GM23248 (cell line): ENCODE measurements at regions not wholly inside any gene's neighbourhood (a gene's known extent, or its start where the extent isn't known, plus 50 kb on each side); places are given as distances from the start of the nearest gene placed in this dataset.
"Not testable (repeated sequence)": the region's sequence is repeated elsewhere in the genome, so short reads cannot be mapped to it uniquely, and the experiment has no call there.

Experiments
- DNase-seq: peaks from one replicate; pipeline ENCODE4 v3.0.0-alpha.2; 2015
- H2AFZ ChIP-seq: fragments of 200-600 bp; sonication (generic); 2 replicates; pipeline ENCODE4 v1.6.1; 2016; ENCODE audit warnings: antibody characterized with exemption
- H3F3A ChIP-seq: fragments of 200-600 bp; sonication (generic); 2 replicates; pipeline ENCODE4 v1.6.1; 2016; ENCODE audit warnings: mild to moderate bottlenecking, antibody characterized with exemption, mixed run types; ENCODE audit not compliant: insufficient read depth
- H3K27ac ChIP-seq: fragments of 200-600 bp; sonication (generic); 2 replicates; pipeline ENCODE4 v1.5.1; 2016; ENCODE audit warnings: mild to moderate bottlenecking
- H3K27me3 ChIP-seq: fragments of 200-600 bp; sonication (generic); replicated peaks from 2 replicates; pipeline ENCODE4 v1.6.1; 2016; ENCODE audit warnings: mild to moderate bottlenecking; ENCODE audit not compliant: insufficient read depth
- H3K36me3 ChIP-seq: fragments of 200-600 bp; sonication (generic); 2 replicates; pipeline ENCODE4 v1.6.1; 2016; ENCODE audit warnings: low read depth, mild to moderate bottlenecking
- H3K4me1 ChIP-seq: fragments of 200-600 bp; sonication (generic); 2 replicates; pipeline ENCODE4 v1.6.1; 2016; ENCODE audit warnings: mild to moderate bottlenecking; ENCODE audit not compliant: insufficient read depth
- H3K4me2 ChIP-seq: fragments of 200-600 bp; sonication (generic); one replicate; pipeline ENCODE4 v1.6.1; 2016; ENCODE audit warnings: mild to moderate bottlenecking; ENCODE audit not compliant: unreplicated experiment
- H3K4me3 ChIP-seq: fragments of 200-600 bp; sonication (generic); 2 replicates; pipeline ENCODE4 v1.5.1; 2016; ENCODE audit warnings: mild to moderate bottlenecking
- H3K79me2 ChIP-seq: fragments of 200-600 bp; sonication (generic); 2 replicates; pipeline ENCODE4 v1.6.1; 2016; ENCODE audit warnings: mild to moderate bottlenecking; ENCODE audit not compliant: insufficient read depth
- H3K9ac ChIP-seq: fragments of 200-600 bp; sonication (generic); 2 replicates; pipeline ENCODE4 v1.6.1; 2016; ENCODE audit warnings: mild to moderate bottlenecking
- H3K9me2 ChIP-seq: fragments of 200-600 bp; sonication (generic); 2 replicates; pipeline ENCODE4 v1.6.1; 2016; ENCODE audit warnings: mixed run types, mild to moderate bottlenecking, moderate library complexity; ENCODE audit not compliant: insufficient read depth
- H3K9me3 ChIP-seq: fragments of 200-600 bp; sonication (generic); one replicate; pipeline ENCODE4 v1.6.1; 2017; ENCODE audit warnings: low read depth
- H4K20me1 ChIP-seq: fragments of 200-600 bp; sonication (generic); 2 replicates; pipeline ENCODE4 v1.6.0; 2016; ENCODE audit not compliant: insufficient read depth
- EZH2 ChIP-seq: fragments of 200-600 bp; sonication (generic); IDR thresholded peaks from 2 replicates; pipeline ENCODE4 v1.6.1; 2018; ENCODE audit warnings: antibody characterized with exemption, mild to moderate bottlenecking; ENCODE audit not compliant: insufficient read depth, poor library complexity, severe bottlenecking
- EZH2phosphoT487 ChIP-seq: fragments of 200-600 bp; sonication (generic); IDR thresholded peaks from 2 replicates; pipeline ENCODE4 v1.6.1; 2018; ENCODE audit warnings: antibody characterized with exemption, moderate library complexity, mild to moderate bottlenecking, low read depth; ENCODE audit not compliant: insufficient read depth
- WGBS, 2 experiments: methylation state at CpG; one replicate each; pipeline ENCODE4 v1.1.6; 2015 to 2017; ENCODE audit warnings: low lambda C conversion rate in 2 of 2, low coverage in 1 of 2; ENCODE audit errors: missing lambda C conversion rate in 2 of 2; 5-methylcytosine and 5-hydroxymethylcytosine counted together
- in situ Hi-C: fragments of 300-500 bp; cut with MboI; formaldehyde crosslinking; loops from 2 replicates; pipeline ENCODE4 v1.15.0; 2020

- Histone ChIP-seq H2AFZ (no peak overlapping the region), H3K4me1 (no peaks in the 10 kb centered on the region), H3K9ac (no peak overlapping the region), H3K27me3 (no peaks in the 10 kb centered on the region), H4K20me1 (no peaks in the 10 kb centered on the region), H3F3A (no peaks in the 10 kb centered on the region), H3K9me3 (no peaks in the 10 kb centered on the region), H3K4me3 (no peak overlapping the region), H3K36me3 (no peaks in the 10 kb centered on the region), H3K9me2 (no peaks in the 10 kb centered on the region), H3K27ac (no peak overlapping the region), H3K4me2 (no peak overlapping the region), H3K79me2 (no peaks in the 10 kb centered on the region)
- in situ Hi-C loops = no loop called here
- WGBS, 2 experiments = 17 to 24% methylated on average over 2 of the region's 2 CpGs
- TF ChIP-seq EZH2phosphoT487 (no peak), EZH2 (no peak)
- no peak for DNase-seq
These were observed 130.9 kb upstream of the DAAM1 start for GRCh38 chr14:59057551-59057950.

GRCh38 chr14:59058776-59059175 lies 129.7 kb upstream of the DAAM1 start:
- H3K27ac ChIP-seq, H3K79me2 ChIP-seq, DNase-seq, H4K20me1 ChIP-seq, H3F3A ChIP-seq, H3K4me3 ChIP-seq, H3K4me1 ChIP-seq, H3K27me3 ChIP-seq, in situ Hi-C loops, H2AFZ ChIP-seq, H3K9me2 ChIP-seq, H3K9me3 ChIP-seq, H3K9ac ChIP-seq, H3K4me2 ChIP-seq, H3K36me3 ChIP-seq: not testable (repeated sequence)
- 88 to 89% methylated on average over 11 to 28 of the region's 30 CpGs for WGBS, 2 experiments

DNA sequence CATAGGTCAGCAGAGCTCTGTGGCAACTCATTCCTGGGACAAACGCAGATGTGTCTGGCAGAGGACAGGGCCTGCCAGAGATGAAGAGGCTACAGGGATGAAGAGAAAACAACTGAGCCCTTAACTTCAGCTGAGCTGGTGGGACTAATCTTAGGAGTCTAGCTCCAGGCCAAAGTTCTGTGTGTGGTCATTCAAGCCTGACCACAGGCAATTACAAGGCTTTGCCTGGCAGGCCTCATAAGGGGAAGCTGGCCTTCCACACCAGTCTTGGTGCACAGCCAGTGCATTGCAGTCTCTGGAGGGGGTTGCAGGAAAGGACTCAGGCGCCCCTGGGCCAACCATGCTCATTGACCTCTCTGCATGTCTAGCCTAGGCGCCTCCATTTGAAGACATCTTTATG lies 127.6 kb upstream of the DAAM1 start:
- DNase-seq = no peak
- Histone ChIP-seq H4K20me1 (no peaks in the 10 kb centered on the region), H3K4me2 (no peak overlapping the region)

DNA sequence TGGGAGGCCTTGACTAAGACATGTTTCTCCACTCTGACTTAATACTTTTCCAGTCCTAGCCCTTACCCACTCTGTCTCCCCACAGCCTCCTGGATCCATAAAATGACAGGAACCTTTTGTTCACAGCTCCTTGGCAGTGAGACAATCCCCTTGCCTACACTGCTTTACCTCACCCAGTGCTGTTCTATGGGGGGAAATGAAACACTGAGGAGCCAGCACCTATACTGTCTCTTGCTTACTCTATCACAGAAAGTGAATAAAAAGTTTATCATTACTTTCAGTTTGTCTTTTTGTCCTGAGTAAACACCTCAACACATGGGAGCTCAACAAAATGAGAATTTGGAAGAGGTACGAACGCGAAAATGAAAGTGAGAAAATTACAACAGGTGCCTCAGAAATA lies 127.2 kb upstream of the DAAM1 start:
- no peaks in the 10 kb centered on the region for H3K4me1 ChIP-seq
- no peak overlapping the region for H3K4me3 ChIP-seq
- in situ Hi-C loops = no loop called here
- H3F3A ChIP-seq = no peaks in the 10 kb centered on the region
- no peak overlapping the region for H2AFZ ChIP-seq
- H3K27ac ChIP-seq = no peak overlapping the region
- no peaks in the 10 kb centered on the region for H4K20me1 ChIP-seq
- WGBS, 2 experiments = 53 to 56% methylated on average over 3 of the region's 3 CpGs
- no peak for DNase-seq
- H3K27me3 ChIP-seq = no peaks in the 10 kb centered on the region
- TF ChIP-seq EZH2 (no peak), EZH2phosphoT487 (no peak)
- no peaks in the 10 kb centered on the region for H3K9me2 ChIP-seq
- no peak overlapping the region for H3K9ac ChIP-seq
- no peak overlapping the region for H3K4me2 ChIP-seq
- peaks cover 5% of the 10 kb centered on the region for H3K9me3 ChIP-seq
- no peaks in the 10 kb centered on the region for H3K36me3 ChIP-seq
- no peaks in the 10 kb centered on the region for H3K79me2 ChIP-seq

More for the DNA sequence above, 127.6 kb upstream of the DAAM1 start:
- TF ChIP-seq EZH2phosphoT487 (no peak), EZH2 (no peak)
- Histone ChIP-seq H3K9ac (no peak overlapping the region), H3K9me2 (no peaks in the 10 kb centered on the region), H3K9me3 (peaks cover 5% of the 10 kb centered on the region), H3F3A (no peaks in the 10 kb centered on the region), H3K79me2 (no peaks in the 10 kb centered on the region), H3K4me1 (no peaks in the 10 kb centered on the region), H3K27me3 (no peaks in the 10 kb centered on the region), H3K27ac (no peak overlapping the region), H2AFZ (no peak overlapping the region), H3K36me3 (no peaks in the 10 kb centered on the region), H3K4me3 (no peak overlapping the region)
- WGBS, 2 experiments = 60 to 65% methylated on average over 3 of the region's 3 CpGs
- in situ Hi-C loops = no loop called here

- DNase-seq = no peak
- in situ Hi-C loops = no loop called here
- WGBS, 2 experiments = 16 to 21% methylated on average over 2 of the region's 2 CpGs
These were observed 125.2 kb upstream of the DAAM1 start for GRCh38 chr14:59063259-59063658.

More at GRCh38 chr14:59063259-59063658, 125.2 kb upstream of the DAAM1 start:
- no peak overlapping the region for H2AFZ ChIP-seq
- no peaks in the 10 kb centered on the region for H3K79me2 ChIP-seq
- peaks cover 5% of the 10 kb centered on the region for H3K9me3 ChIP-seq
- no peaks in the 10 kb centered on the region for H3F3A ChIP-seq
- no peak overlapping the region for H3K4me3 ChIP-seq
- no peak overlapping the region for H3K9ac ChIP-seq
- H3K27me3 ChIP-seq = no peaks in the 10 kb centered on the region
- no peak for TF ChIP-seq EZH2phosphoT487
- TF ChIP-seq EZH2 = no peak
- H3K36me3 ChIP-seq = no peaks in the 10 kb centered on the region
- H3K4me2 ChIP-seq = no peak overlapping the region
- no peaks in the 10 kb centered on the region for H3K4me1 ChIP-seq
- H3K27ac ChIP-seq = no peak overlapping the region
- no peaks in the 10 kb centered on the region for H4K20me1 ChIP-seq
- no peaks in the 10 kb centered on the region for H3K9me2 ChIP-seq
